DOHH2 (cell line): ENCODE measurements at regions not wholly inside any gene's neighbourhood (a gene's known extent, or its start where the extent isn't known, plus 50 kb on each side); places are given as distances from the start of the nearest gene placed in this dataset.

Experiments
- H3F3A ChIP-seq: fragments of 200-600 bp; sonication (generic), shearing (Covaris generic); 2 replicates; pipeline ENCODE4 v1.6.0; 2016; ENCODE audit warnings: antibody characterized with exemption, mild to moderate bottlenecking; ENCODE audit not compliant: control insufficient read depth, insufficient read depth
- H3K27ac ChIP-seq: fragments of 200-600 bp; sonication (generic); 2 replicates; pipeline ENCODE4 v1.5.1; 2014; ENCODE audit warnings: low read depth, mild to moderate bottlenecking, low read length, moderate library complexity
- H3K27me3 ChIP-seq: fragments of 200-600 bp; sonication (generic); 2 replicates; pipeline ENCODE4 v1.6.1; 2014; ENCODE audit warnings: mild to moderate bottlenecking, low read length, mixed read lengths; ENCODE audit not compliant: control insufficient read depth
- H3K36me3 ChIP-seq: fragments of 200-600 bp; sonication (generic); 2 replicates; pipeline ENCODE4 v1.6.1; 2014; ENCODE audit warnings: mild to moderate bottlenecking, low read length, moderate library complexity, mixed read lengths; ENCODE audit not compliant: control insufficient read depth
- H3K4me1 ChIP-seq: fragments of 200-600 bp; sonication (generic); 2 replicates; pipeline ENCODE4 v1.6.1; 2014; ENCODE audit warnings: mild to moderate bottlenecking, low read length, mixed read lengths; ENCODE audit not compliant: control insufficient read depth
- H3K4me2 ChIP-seq: fragments of 200-600 bp; sonication (generic); 2 replicates; pipeline ENCODE4 v1.6.0; 2014; ENCODE audit warnings: mild to moderate bottlenecking, low read length, moderate library complexity
- H3K4me3 ChIP-seq: fragments of 200-600 bp; sonication (generic); 2 replicates; pipeline ENCODE4 v1.5.1; 2014; ENCODE audit warnings: mild to moderate bottlenecking, low read length, mixed read lengths
- H3K79me2 ChIP-seq: fragments of 200-600 bp; sonication (generic); 2 replicates; pipeline ENCODE4 v1.6.1; 2014; ENCODE audit warnings: mild to moderate bottlenecking, low read length, mixed read lengths; ENCODE audit not compliant: control insufficient read depth
- H3K9me2 ChIP-seq: fragments of 200-600 bp; sonication (generic); replicated peaks from 2 replicates; pipeline ENCODE4 v1.6.1; 2014; ENCODE audit warnings: mild to moderate bottlenecking, low read length, mixed read lengths; ENCODE audit not compliant: control insufficient read depth
- H3K9me3 ChIP-seq: fragments of 200-600 bp; sonication (generic); 2 replicates; pipeline ENCODE4 v1.6.1; 2014; ENCODE audit warnings: antibody characterized with exemption, low read length, mixed read lengths; ENCODE audit not compliant: control insufficient read depth, insufficient read depth
- H4K20me1 ChIP-seq: fragments of 200-600 bp; sonication (generic); 2 replicates; pipeline ENCODE4 v1.6.0; 2014; ENCODE audit warnings: low read depth, mild to moderate bottlenecking, antibody characterized with exemption, low read length, moderate library complexity; ENCODE audit not compliant: control insufficient read depth, insufficient read depth
- EZH2phosphoT487 ChIP-seq: fragments of 200-600 bp; sonication (generic); IDR thresholded peaks from 2 replicates; pipeline ENCODE4 v1.6.1; 2017; ENCODE audit warnings: borderline replicate concordance, mild to moderate bottlenecking, antibody characterized with exemption, low read length, moderate library complexity, mixed read lengths
- TF ChIP-seq, protein P1 (sequence below): fragments of 200-600 bp; sonication (generic); IDR thresholded peaks from one replicate; pipeline ENCODE4 v1.5.1; 2014; ENCODE audit warnings: antibody characterized with exemption, mild to moderate bottlenecking, low read depth, low read length; ENCODE audit not compliant: poor library complexity, severe bottlenecking

DNA sequence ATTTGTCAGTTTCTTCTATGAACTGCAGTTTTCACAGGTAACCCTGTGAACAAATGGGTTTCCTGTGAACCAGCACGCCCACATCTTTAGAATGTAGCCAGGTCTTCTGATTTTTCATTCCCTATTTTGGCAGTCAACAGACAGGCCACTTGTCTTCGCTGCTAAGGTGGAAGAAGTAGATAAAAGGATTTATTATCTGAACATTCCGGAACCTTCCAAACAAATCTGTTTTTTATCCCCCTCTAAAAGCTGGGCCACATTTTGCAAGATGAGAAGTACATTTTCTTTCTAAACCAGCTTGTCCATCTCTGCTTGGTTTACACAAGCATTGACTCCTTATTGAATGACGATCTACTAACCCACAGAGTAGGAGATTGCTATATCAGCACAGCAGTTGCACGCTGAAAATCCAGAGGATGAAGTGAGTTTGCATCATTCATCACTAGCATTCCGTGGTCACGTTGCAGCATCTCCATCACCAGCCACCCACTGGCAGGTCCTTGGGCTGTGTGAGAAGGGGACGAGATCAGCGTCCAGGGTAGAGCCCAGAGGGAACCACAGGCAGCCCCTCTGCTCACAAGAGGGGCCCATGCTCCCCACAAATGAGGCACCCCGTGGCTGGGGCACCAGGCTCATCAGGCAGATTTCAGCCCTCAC, 83.5 kb downstream of the TOMM20 start:
- Histone ChIP-seq H3K4me1 (peaks cover 10% of the 10 kb centered on the region), H3F3A (no peaks in the 10 kb centered on the region), H3K27me3 (no peaks in the 10 kb centered on the region), H3K9me3 (no peaks in the 10 kb centered on the region), H3K4me3 (no peak overlapping the region), H3K79me2 (no peaks in the 10 kb centered on the region), H3K36me3 (no peaks in the 10 kb centered on the region), H3K27ac (no peak overlapping the region), H3K9me2 (no peaks in the 10 kb centered on the region), H4K20me1 (no peaks in the 10 kb centered on the region), H3K4me2 (no peak overlapping the region)
- no peak for TF ChIP-seq EZH2phosphoT487
- TF ChIP-seq, protein P1, sequence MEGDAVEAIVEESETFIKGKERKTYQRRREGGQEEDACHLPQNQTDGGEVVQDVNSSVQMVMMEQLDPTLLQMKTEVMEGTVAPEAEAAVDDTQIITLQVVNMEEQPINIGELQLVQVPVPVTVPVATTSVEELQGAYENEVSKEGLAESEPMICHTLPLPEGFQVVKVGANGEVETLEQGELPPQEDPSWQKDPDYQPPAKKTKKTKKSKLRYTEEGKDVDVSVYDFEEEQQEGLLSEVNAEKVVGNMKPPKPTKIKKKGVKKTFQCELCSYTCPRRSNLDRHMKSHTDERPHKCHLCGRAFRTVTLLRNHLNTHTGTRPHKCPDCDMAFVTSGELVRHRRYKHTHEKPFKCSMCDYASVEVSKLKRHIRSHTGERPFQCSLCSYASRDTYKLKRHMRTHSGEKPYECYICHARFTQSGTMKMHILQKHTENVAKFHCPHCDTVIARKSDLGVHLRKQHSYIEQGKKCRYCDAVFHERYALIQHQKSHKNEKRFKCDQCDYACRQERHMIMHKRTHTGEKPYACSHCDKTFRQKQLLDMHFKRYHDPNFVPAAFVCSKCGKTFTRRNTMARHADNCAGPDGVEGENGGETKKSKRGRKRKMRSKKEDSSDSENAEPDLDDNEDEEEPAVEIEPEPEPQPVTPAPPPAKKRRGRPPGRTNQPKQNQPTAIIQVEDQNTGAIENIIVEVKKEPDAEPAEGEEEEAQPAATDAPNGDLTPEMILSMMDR = no peak

DNA sequence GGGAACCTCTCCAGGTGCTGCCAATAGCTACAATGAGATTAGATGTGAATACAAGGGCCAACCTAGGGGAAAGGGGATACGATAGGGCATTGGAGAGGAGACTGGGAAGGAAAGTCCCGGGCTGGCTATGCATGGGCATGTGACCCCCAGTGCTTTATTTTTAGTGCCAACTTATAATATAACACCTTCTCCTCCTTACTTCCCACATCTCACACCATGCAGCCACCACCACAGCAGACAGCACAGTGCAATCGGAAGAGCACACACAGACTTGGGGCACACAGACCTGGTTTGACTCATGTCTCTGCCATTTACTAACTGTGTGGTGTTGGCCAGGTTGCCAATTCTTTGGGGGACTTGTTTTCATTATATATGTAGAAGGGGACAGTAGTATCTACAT, 85.4 kb downstream of the TOMM20 start:
- Histone ChIP-seq H3K4me3 (no peak overlapping the region), H3K9me2 (no peaks in the 10 kb centered on the region), H3K27me3 (no peaks in the 10 kb centered on the region), H3F3A (no peaks in the 10 kb centered on the region), H3K4me2 (no peak overlapping the region), H4K20me1 (no peaks in the 10 kb centered on the region), H3K27ac (no peak overlapping the region), H3K79me2 (no peaks in the 10 kb centered on the region), H3K36me3 (no peaks in the 10 kb centered on the region), H3K9me3 (no peaks in the 10 kb centered on the region), H3K4me1 (peaks cover 7% of the 10 kb centered on the region)
- TF ChIP-seq EZH2phosphoT487 = no peak
- TF ChIP-seq, protein P1 = no peak

DNA sequence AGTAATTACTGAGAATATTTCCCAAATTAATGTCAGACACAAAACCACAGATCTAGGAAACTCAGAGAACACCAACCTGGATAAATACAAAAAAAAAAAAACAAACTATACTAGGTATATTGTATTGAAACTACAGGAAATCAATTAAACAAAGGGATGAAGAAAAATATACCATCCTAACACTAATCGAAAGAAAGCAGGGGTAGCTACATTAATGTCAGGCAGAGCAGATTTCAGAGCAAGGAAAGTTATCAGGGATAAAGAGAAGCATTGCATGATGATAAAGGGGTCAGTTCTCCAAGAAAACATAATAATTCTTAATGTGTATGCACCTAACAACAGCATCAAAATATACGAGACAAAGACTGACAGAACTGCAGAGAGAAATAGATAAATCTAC, 89.9 kb downstream of the TOMM20 start:
- H3K79me2 ChIP-seq = no peaks in the 10 kb centered on the region
- TF ChIP-seq, protein P1 = no peak
- TF ChIP-seq EZH2phosphoT487 = no peak
- H3F3A ChIP-seq = no peaks in the 10 kb centered on the region
- no peak overlapping the region for H3K4me3 ChIP-seq
- H4K20me1 ChIP-seq = no peaks in the 10 kb centered on the region
- H3K27ac ChIP-seq = no peak overlapping the region
- H3K27me3 ChIP-seq = no peaks in the 10 kb centered on the region
- no peaks in the 10 kb centered on the region for H3K4me1 ChIP-seq
- H3K9me3 ChIP-seq = no peaks in the 10 kb centered on the region
- H3K4me2 ChIP-seq = no peak overlapping the region
- H3K9me2 ChIP-seq = no peaks in the 10 kb centered on the region
- H3K36me3 ChIP-seq = no peaks in the 10 kb centered on the region
